VCaP (cell line): ENCODE measurements at regions not wholly inside any gene's neighbourhood (a gene's known extent, or its start where the extent isn't known, plus 50 kb on each side); places are given as distances from the start of the nearest gene placed in this dataset.

Experiments used
- H3K27ac ChIP-seq: fragments of 450-650 bp; 2 replicates; pipeline ENCODE4 v1.5.1; 2017
- TF ChIP-seq, protein P1 (sequence below): fragments of 450-650 bp; conservative IDR thresholded peaks from 2 replicates; pipeline ENCODE4 v1.5.1; 2017; ENCODE audit warnings: mild to moderate bottlenecking, moderate library complexity

DNA sequence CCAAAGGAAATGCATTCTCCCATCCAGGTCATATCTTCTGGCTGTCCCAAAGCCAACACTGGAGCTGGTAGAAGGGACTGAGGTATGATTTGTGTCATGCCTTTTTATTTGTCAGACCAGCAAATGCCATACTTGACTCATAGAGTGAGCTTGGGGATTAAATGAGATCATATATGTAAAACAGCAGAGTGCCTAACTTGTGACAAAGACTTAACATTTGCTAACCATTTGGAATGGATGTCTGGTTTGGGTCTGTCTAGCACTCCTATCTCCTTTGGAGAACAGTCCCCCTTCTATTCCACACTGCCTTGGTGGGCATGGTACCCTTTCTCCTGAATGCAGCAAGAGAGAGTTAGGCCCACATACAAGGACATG is 128.5 kb upstream of the LGALSL start:
- no peak overlapping the region for H3K27ac ChIP-seq
- TF ChIP-seq, protein P1, sequence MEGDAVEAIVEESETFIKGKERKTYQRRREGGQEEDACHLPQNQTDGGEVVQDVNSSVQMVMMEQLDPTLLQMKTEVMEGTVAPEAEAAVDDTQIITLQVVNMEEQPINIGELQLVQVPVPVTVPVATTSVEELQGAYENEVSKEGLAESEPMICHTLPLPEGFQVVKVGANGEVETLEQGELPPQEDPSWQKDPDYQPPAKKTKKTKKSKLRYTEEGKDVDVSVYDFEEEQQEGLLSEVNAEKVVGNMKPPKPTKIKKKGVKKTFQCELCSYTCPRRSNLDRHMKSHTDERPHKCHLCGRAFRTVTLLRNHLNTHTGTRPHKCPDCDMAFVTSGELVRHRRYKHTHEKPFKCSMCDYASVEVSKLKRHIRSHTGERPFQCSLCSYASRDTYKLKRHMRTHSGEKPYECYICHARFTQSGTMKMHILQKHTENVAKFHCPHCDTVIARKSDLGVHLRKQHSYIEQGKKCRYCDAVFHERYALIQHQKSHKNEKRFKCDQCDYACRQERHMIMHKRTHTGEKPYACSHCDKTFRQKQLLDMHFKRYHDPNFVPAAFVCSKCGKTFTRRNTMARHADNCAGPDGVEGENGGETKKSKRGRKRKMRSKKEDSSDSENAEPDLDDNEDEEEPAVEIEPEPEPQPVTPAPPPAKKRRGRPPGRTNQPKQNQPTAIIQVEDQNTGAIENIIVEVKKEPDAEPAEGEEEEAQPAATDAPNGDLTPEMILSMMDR, result no peak

DNA sequence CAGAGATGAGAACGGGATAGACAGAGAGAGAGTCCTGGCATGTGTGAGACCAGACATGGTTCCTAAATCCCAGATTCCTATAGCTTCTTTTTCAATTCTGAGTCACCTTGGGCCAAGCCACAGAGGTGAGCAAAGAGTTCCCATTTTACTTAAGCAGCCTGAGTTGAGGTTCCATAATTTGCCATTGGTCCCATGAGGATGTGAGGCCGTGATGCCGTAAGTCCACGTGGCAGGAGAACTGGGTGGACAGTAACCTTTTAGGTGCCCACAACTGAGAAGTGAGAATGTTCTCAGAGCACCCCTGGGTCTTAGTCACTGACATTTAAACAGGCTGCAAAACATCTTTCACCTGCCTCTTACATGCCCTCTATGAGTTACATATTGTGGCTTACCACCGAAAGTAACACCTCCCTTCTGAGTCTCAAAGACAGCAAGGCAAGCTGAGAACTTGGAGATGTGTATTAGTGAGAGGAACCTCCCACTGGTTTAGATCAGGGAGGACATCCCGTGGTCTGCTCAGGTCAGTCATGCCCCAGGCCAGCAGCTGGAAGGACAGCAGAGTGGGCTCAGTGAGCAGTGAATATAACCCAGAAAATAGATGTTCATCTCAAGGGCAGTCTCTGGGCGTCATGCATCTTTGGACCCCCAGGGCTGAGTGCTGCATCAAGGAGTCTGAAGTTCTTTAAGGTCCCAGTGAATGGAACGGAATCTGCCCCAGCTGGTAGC is 127.9 kb upstream of the LGALSL start:
- H3K27ac ChIP-seq, result no peak overlapping the region
- TF ChIP-seq, protein P1, result no peak

DNA sequence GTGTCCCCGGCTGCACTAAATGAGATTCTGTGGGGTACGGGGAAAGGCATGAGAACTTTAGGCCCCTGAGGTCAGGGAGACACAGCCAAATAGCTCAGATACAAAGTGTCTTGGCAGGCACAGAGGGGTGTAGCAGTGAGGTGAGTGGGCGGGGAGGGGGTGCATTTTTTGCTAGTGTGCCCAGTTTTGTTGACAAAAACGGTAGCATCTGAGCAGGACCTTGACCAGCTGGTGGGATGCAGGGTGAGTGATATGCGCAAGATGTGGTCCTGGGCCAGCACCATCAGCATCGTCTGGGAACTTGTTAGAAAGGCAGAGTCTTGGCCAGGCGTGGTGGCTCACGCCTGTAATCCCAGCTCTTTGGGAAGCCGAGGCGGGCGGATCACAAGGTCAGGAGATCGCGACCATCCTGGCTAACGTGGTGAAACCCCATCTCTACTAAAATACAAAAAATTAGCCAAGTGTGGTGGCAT is 127.3 kb upstream of the LGALSL start:
- TF ChIP-seq, protein P1, result no peak
- H3K27ac ChIP-seq, result no peak overlapping the region

DNA sequence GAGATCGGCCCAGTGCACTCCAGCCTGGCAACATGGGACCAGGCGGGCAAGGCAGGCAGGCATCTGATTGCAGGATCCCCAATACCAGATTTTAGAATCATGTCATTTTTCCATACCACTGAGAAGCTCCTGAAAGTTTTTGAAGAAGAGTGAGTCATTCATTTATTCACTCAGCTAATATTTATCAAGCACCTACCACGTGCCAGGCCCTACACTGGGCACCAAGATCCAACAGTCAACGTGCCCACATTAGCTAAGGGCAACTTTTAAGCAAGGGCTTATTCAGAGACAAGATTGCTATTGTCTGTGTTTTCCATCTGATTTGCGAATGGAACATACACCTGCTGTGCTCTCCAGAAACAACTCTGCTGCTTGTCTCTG is 126.8 kb upstream of the LGALSL start:
- H3K27ac ChIP-seq, result no peak overlapping the region
- TF ChIP-seq, protein P1, result no peak

DNA sequence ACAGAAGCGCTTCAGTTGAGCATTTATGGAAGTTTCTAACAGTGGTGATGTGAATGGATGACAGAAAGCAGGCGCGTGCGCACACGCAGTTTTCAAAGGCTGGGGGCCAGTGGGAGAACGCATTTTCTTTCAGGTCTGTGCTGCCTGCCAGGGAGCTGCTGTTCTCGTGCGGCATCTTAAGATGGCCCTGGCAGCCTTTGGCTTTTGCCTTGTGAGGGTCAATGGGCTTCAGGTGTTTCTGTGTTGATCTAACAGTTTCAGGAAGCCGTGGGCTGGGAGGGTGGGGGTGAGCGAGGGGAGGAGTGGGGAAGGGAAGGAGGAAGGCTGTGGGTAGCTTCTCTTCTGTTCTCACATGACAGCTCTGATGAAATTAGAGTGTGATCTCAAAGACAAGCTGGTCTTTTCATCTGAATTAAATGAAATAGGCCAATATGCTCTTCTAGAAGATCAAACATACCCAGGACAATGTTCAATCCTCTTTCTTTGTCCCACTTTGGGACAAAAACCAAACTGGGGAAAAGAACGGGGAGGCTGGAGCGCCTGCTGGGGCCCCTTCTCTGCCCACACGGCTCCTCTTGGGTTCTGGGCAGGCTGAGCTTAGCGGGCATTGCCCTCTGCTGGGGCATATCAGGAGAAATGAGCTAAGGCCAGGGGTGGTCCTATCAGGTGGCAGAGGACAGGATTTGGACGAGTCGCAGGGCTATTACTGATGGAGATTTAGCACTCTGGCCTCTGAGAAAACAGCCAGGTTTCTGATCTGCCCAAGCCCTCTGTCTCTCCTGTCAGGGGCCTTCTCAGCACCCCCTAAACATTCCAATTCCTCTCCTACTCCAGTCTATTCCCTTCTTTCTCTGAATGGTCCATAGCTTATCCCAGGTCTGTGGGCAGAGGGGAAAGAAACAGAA is 126.2 kb upstream of the LGALSL start:
- TF ChIP-seq, protein P1, result peak; percentile 15; the same call in 1 of the 2 replicates
- no peak overlapping the region for H3K27ac ChIP-seq

DNA sequence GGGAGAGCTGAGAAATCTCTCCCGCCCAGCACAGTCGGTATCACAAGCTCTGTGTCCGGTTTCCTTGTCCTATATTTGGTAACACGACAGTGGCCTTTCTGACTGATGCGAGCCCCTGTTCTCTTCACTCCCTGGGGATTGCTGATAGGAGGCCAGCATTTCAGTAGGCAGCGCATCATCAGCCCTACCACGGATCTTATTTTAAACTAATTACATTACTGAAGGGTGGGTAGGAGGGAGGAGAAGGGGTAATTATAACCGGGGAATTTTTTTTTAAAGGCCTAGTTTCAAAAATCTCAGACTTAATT is 125.6 kb upstream of the LGALSL start:
- TF ChIP-seq, protein P1, result no peak
- H3K27ac ChIP-seq, result no peak overlapping the region

DNA sequence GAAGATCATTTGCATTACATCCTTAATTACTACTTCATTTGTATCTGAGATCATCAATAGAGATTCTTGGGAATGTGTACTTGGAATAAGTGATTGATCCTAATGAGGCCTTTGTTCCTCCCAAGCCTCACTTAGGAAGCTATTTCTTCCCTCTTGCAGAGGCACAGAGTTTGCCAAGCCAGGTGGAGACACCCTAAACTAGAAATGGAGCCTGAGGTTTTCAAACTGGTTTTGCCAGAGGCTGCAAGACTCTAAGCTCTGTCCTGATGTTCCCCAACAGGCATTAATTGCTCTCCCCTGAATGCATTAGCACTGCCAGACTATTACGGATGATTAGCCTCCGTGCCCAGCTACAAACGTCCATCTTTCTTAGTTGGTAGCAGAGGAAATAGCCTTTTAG is 125.2 kb upstream of the LGALSL start:
- no peak overlapping the region for H3K27ac ChIP-seq
- TF ChIP-seq, protein P1, result no peak
